Prostate gland (tissue), 2 donors: ENCODE measurements at regions not wholly inside any gene's neighbourhood (a gene's known extent, or its start where the extent isn't known, plus 50 kb on each side); places are given as distances from the start of the nearest gene placed in this dataset.

Source experiments
- DNase-seq: peaks from one replicate; pipeline ENCODE4 v3.0.0-alpha.2; 2019; ENCODE audit warnings: low spot score
- H3K27ac ChIP-seq, 2 donors: fragments of 200-600 bp; sonication (generic); 2 replicates each; pipeline ENCODE4 v1.5.1; 2017 to 2019
- H3K27me3 ChIP-seq: fragments of 200-600 bp; sonication (generic); replicated peaks from 2 replicates; pipeline ENCODE4 v1.5.1; 2019; ENCODE audit not compliant: insufficient read depth
- H3K36me3 ChIP-seq, 2 donors: fragments of 200-600 bp; sonication (generic); 1 replicate in 1 of 2; 2 replicates in 1 of 2; pipeline versions ENCODE4 v1.5.1 to v1.8.1; 2017 to 2019
- H3K4me1 ChIP-seq: fragments of 200-600 bp; sonication (generic); replicated peaks from 2 replicates; pipeline ENCODE4 v1.5.1; 2019
- H3K4me3 ChIP-seq, 2 donors: fragments of 200-600 bp; sonication (generic); 2 replicates each; pipeline ENCODE4 v1.5.1; 2017 to 2019
- H3K9me3 ChIP-seq: fragments of 200-600 bp; sonication (generic); 2 replicates; pipeline ENCODE4 v1.5.1; 2017
- CTCF ChIP-seq, 4 experiments: fragments of 200-600 bp in 2 of 4; fragments of 450-650 bp in 2 of 4; sonication (generic) in 2 of 4; IDR thresholded peaks; 1 replicate in 3 of 4; 2 replicates in 1 of 4; pipeline ENCODE4 v1.5.1; 2016 to 2019; ENCODE audit warnings: antibody characterized with exemption in 4 of 4, mild to moderate bottlenecking in 2 of 4, moderate library complexity in 2 of 4
- POLR2A ChIP-seq: fragments of 450-650 bp; IDR thresholded peaks from one replicate; pipeline ENCODE4 v1.6.1; 2016; ENCODE audit warnings: antibody characterized with exemption, mild to moderate bottlenecking
- POLR2AphosphoS5 ChIP-seq: sonication (generic); formaldehyde crosslinking; IDR thresholded peaks from one replicate; pipeline ENCODE4 v1.6.1; 2017; ENCODE audit warnings: antibody characterized with exemption
- whole genome bisulfite sequencing: methylation state at CpG from one replicate; pipeline ENCODE4 v1.1.5; 2018; 5-methylcytosine and 5-hydroxymethylcytosine counted together
- intact Hi-C: fragments of 100-400 bp; cut with DNase I; formaldehyde crosslinking; loops from one replicate; pipeline ENCODE4 v1.14.2; 2022

- no peaks in the 10 kb centered on the region for H3K4me1 ChIP-seq
- WGBS = 78% methylated on average over 1 of the region's 1 CpG
- intact Hi-C loops = no loop called here
- H3K36me3 ChIP-seq = no peaks in the 10 kb centered on the region
- no peak for DNase-seq
- no peak overlapping the region for H3K4me3 ChIP-seq
- no peaks in the 10 kb centered on the region for H3K9me3 ChIP-seq
- no peaks in the 10 kb centered on the region for H3K27me3 ChIP-seq
- no peak overlapping the region for H3K27ac ChIP-seq
- no peak for TF ChIP-seq CTCF (IDR thresholded peaks at IDR 0.05)
- TF ChIP-seq POLR2AphosphoS5 = no peak
- TF ChIP-seq POLR2A = no peak
These were observed 930.6 kb upstream of the EPHA6 start for GRCh38 chr3:95883801-95884200.

GRCh38 chr3:95886616-95887015, 927.8 kb upstream of the EPHA6 start:
- Histone ChIP-seq H3K27ac (no peak overlapping the region), H3K4me3 (no peak overlapping the region), H3K4me1 (no peaks in the 10 kb centered on the region), H3K9me3 (no peaks in the 10 kb centered on the region), H3K36me3 (no peaks in the 10 kb centered on the region), H3K27me3 (no peaks in the 10 kb centered on the region)
- DNase-seq = no peak
- TF ChIP-seq POLR2A (no peak), CTCF (IDR thresholded peaks at IDR 0.05) (no peak), POLR2AphosphoS5 (no peak)
- intact Hi-C loops = no loop called here
- WGBS = 92% methylated on average over 1 of the region's 1 CpG

GRCh38 chr3:95887114-95887513, 927.3 kb upstream of the EPHA6 start:
- intact Hi-C loops = no loop called here
- 82% methylated on average over 2 of the region's 2 CpGs for WGBS
- Histone ChIP-seq H3K36me3 (no peaks in the 10 kb centered on the region), H3K27me3 (no peaks in the 10 kb centered on the region), H3K4me3 (no peak overlapping the region), H3K4me1 (no peaks in the 10 kb centered on the region), H3K27ac (no peak overlapping the region), H3K9me3 (no peaks in the 10 kb centered on the region)
- no peak for DNase-seq
- no peak for TF ChIP-seq CTCF (IDR thresholded peaks at IDR 0.05)
- TF ChIP-seq POLR2AphosphoS5 = no peak
- TF ChIP-seq POLR2A = no peak

- Histone ChIP-seq H3K36me3 (no peaks in the 10 kb centered on the region), H3K27ac (no peak overlapping the region), H3K27me3 (no peaks in the 10 kb centered on the region), H3K9me3 (no peaks in the 10 kb centered on the region), H3K4me1 (no peaks in the 10 kb centered on the region), H3K4me3 (no peak overlapping the region)
- WGBS = 77% methylated on average over 2 of the region's 2 CpGs
- DNase-seq = no peak
- intact Hi-C loops = no loop called here
- TF ChIP-seq POLR2A (no peak), CTCF (IDR thresholded peaks at IDR 0.05) (no peak), POLR2AphosphoS5 (no peak)
These were observed 919.6 kb upstream of the EPHA6 start for GRCh38 chr3:95894820-95895219.

- no peak overlapping the region for H3K27ac ChIP-seq
- WGBS = 25% methylated on average over 2 of the region's 2 CpGs
- DNase-seq = no peak
These were observed 914.9 kb upstream of the EPHA6 start for GRCh38 chr3:95899494-95899893.

More at GRCh38 chr3:95899494-95899893, 914.9 kb upstream of the EPHA6 start:
- H3K27me3 ChIP-seq = no peaks in the 10 kb centered on the region
- no peaks in the 10 kb centered on the region for H3K36me3 ChIP-seq
- intact Hi-C loops = no loop called here
- no peaks in the 10 kb centered on the region for H3K9me3 ChIP-seq
- TF ChIP-seq POLR2AphosphoS5 = no peak
- no peak overlapping the region for H3K4me3 ChIP-seq
- no peaks in the 10 kb centered on the region for H3K4me1 ChIP-seq
